B cell (primary cell): ENCODE measurements at regions not wholly inside any gene's neighbourhood (a gene's known extent, or its start where the extent isn't known, plus 50 kb on each side); places are given as distances from the start of the nearest gene placed in this dataset.

Source experiments
- ATAC-seq: fragments of 200-7000 bp; cut with Tn5 transposase; one replicate; pipeline ENCODE4 v1.10.0; 2021; ENCODE audit warnings: low read depth, mild to moderate bottlenecking, moderate number of reproducible peaks, moderate library complexity
- CTCF ChIA-PET: fragments of 350-600 bp; sonication (Branson Sonifier 250); formaldehyde crosslinking; loops from one replicate; lab custom pipeline; 2021; ENCODE audit warnings: antibody characterized with exemption, inconsistent platforms; lab: Charles Lee
- POLR2A ChIA-PET: fragments of 350-600 bp; sonication (Branson Sonifier 250); formaldehyde crosslinking; loops from one replicate; lab custom pipeline; 2021; ENCODE audit warnings: antibody characterized with exemption; lab: Charles Lee
- DNase-seq: peaks from one replicate; pipeline ENCODE4 v3.0.0; 2013
- H2AFZ ChIP-seq: 2 replicates; pipeline ENCODE4 v1.6.1; 2012; ENCODE audit warnings: mild to moderate bottlenecking, low read depth, low read length; ENCODE audit not compliant: insufficient read depth, poor library complexity, severe bottlenecking
- H3K27ac ChIP-seq, 2 donors: 1 replicate in 1 of 2; 2 replicates in 1 of 2; pipeline ENCODE4 v1.5.1; 2012 to 2013; ENCODE audit warnings: low read length in 2 of 2, mild to moderate bottlenecking in 2 of 2, moderate library complexity in 1 of 2
- H3K27me3 ChIP-seq, 4 experiments: fragments of 200-600 bp in 1 of 4; sonication (generic) in 1 of 4; replicated peaks in 1 of 4; 1 replicate in 2 of 4; 2 replicates in 2 of 4; pipeline versions ENCODE4 v1.6.1 to v1.7.0; 2013 to 2016; ENCODE audit warnings: low read length in 3 of 4, mild to moderate bottlenecking in 2 of 4, mixed read lengths in 1 of 4, moderate library complexity in 1 of 4; ENCODE audit not compliant: insufficient read depth in 4 of 4, control insufficient read depth in 3 of 4; ENCODE audit errors: control extremely low read depth in 1 of 4
- H3K36me3 ChIP-seq, 2 experiments: replicated peaks in 1 of 2; 1 replicate in 1 of 2; 2 replicates in 1 of 2; pipeline versions ENCODE4 v1.6.1 to v1.7.1; 2013; ENCODE audit warnings: low read length in 1 of 2; ENCODE audit not compliant: insufficient read depth in 2 of 2, control insufficient read depth in 1 of 2; ENCODE audit errors: control extremely low read depth in 1 of 2, extremely low read depth in 1 of 2
- H3K4me1 ChIP-seq, 2 donors: fragments of 200-600 bp in 1 of 2; sonication (generic) in 1 of 2; 1 replicate in 1 of 2; 2 replicates in 1 of 2; pipeline versions ENCODE4 v1.5.1 to v1.6.1; 2013 to 2017; ENCODE audit warnings: low read length in 2 of 2; ENCODE audit not compliant: control insufficient read depth in 2 of 2, insufficient read depth in 2 of 2
- H3K4me2 ChIP-seq: replicated peaks from 2 replicates; pipeline ENCODE3; 2012; ENCODE audit warnings: mild to moderate bottlenecking, low read depth, low read length; ENCODE audit not compliant: poor library complexity, severe bottlenecking
- H3K4me3 ChIP-seq, 5 experiments: fragments of 200-600 bp in 1 of 5; sonication (generic) in 1 of 5; 1 replicate in 3 of 5; 2 replicates in 2 of 5; pipeline versions ENCODE4 v1.5.1 to v1.7.0; 2011 to 2016; ENCODE audit warnings: low read length in 4 of 5, mild to moderate bottlenecking in 4 of 5, low read depth in 2 of 5, control low read depth in 1 of 5, moderate library complexity in 1 of 5; ENCODE audit not compliant: insufficient read depth in 1 of 5; ENCODE audit errors: control extremely low read depth in 1 of 5, extremely low read depth in 1 of 5
- H3K79me2 ChIP-seq: fragments of 200-600 bp; sonication (generic); one replicate; pipeline ENCODE4 v1.6.0; 2016; ENCODE audit warnings: low read length; ENCODE audit not compliant: control insufficient read depth, insufficient read depth
- H3K9ac ChIP-seq: fragments of 200-600 bp; sonication (generic); 2 replicates; pipeline ENCODE4 v1.6.1; 2017; ENCODE audit warnings: mild to moderate bottlenecking, low read length, moderate library complexity
- H3K9me3 ChIP-seq, 3 donors: one replicate each; pipeline versions ENCODE4 v1.6.1 to v1.7.1; 2013; ENCODE audit warnings: low read length in 2 of 3; ENCODE audit not compliant: control insufficient read depth in 2 of 3, insufficient read depth in 1 of 3; ENCODE audit errors: control extremely low read depth in 1 of 3
- H4K20me1 ChIP-seq: 2 replicates; pipeline ENCODE4 v1.6.0; 2012; ENCODE audit warnings: mild to moderate bottlenecking, low read length; ENCODE audit not compliant: insufficient read depth, control insufficient read depth, poor library complexity, severe bottlenecking
- H3K27ac Mint-ChIP-seq: one replicate; pipeline ENCODE4 v1.8.0; 2021; ENCODE audit warnings: mixed read lengths
- H3K27me3 Mint-ChIP-seq: one replicate; pipeline ENCODE4 v1.8.0; 2021; ENCODE audit warnings: mixed read lengths
- H3K4me1 Mint-ChIP-seq: one replicate; pipeline ENCODE4 v1.8.0; 2021; ENCODE audit warnings: mixed read lengths
- H3K4me3 Mint-ChIP-seq: one replicate; pipeline ENCODE4 v1.8.0; 2021; ENCODE audit warnings: mixed read lengths
- H3K9me3 Mint-ChIP-seq: one replicate; pipeline ENCODE4 v1.8.0; 2022; ENCODE audit warnings: mixed read lengths; ENCODE audit not compliant: insufficient read depth
- EZH2 ChIP-seq: IDR thresholded peaks from 2 replicates; pipeline ENCODE4 v1.6.1; 2012; ENCODE audit warnings: borderline replicate concordance, low read depth, mild to moderate bottlenecking, moderate library complexity, low read length; ENCODE audit not compliant: insufficient read depth, poor library complexity, severe bottlenecking
- WGBS: methylation state at CpG from one replicate; pipeline ENCODE4 v1.1.5; 2013; ENCODE audit warnings: missing lambda C conversion rate; ENCODE audit not compliant: insufficient coverage; 5-methylcytosine and 5-hydroxymethylcytosine counted together
- intact Hi-C: fragments of 100-400 bp; cut with micrococcal nuclease; formaldehyde crosslinking; loops from one replicate; pipeline ENCODE4 v1.10.0; 2022
- TF ChIP-seq, protein P1 (sequence below): fragments of 200-600 bp; IDR thresholded peaks from one replicate; pipeline ENCODE4 v1.8.0; 2022; ENCODE audit warnings: antibody characterized with exemption, mild to moderate bottlenecking

DNA sequence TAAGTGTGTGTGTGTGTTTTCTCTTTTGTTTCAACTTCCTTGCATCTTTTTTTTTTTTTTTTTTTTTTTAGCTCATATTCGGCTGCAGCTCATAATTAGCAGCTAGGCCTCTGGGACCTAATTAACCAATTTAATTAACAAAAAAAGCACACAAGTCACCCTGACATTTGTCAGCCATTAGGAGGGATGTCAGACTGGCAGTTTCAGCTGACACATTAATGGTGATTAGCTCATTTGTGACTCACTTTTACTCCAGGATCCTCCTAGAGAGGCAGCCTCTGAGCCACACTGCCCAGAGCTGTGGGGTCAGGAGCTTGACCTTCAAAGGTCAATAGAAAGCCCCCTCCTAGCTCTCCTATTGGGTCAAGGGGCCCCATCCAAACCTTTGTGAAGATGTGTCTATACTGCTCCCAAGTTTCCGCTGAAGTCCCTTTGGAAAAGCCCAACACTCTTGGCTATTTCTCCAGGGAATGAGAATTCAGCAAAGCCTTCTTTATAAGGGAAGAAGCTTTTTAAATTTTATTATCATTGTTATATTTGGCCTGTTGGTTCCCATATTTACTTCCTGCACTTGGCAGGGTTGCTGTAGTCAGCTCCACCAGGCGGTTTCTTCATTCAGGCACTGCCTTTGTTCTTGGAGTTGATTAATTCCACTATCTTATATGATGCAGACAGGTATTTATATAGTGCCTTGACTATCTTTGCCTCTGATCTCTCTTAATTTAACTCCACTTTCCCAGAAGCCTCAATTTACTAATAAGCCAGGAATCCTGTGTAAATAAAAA is 109.5 kb upstream of the HABP2 start:
- Histone ChIP-seq H3K4me2 (no peak overlapping the region), H4K20me1 (no peaks in the 10 kb centered on the region), H3K4me3 (no peak overlapping the region), H3K36me3 (no peaks in the 10 kb centered on the region), H3K79me2 (no peaks in the 10 kb centered on the region), H3K9ac (no peak overlapping the region), H3K4me1 (no peaks in the 10 kb centered on the region), H2AFZ (no peak overlapping the region), H3K27me3 (no peaks in the 10 kb centered on the region), H3K27ac (no peak overlapping the region), H3K9me3 (no peaks in the 10 kb centered on the region)
- whole genome bisulfite sequencing, result no CpG with 5 or more reads among the region's 3 CpGs
- CTCF ChIA-PET, result no interaction called here
- Mint-ChIP-seq H3K27ac (no peak overlapping the region), H3K27me3 (peaks cover 8% of the 10 kb centered on the region), H3K4me1 (no peaks in the 10 kb centered on the region), H3K4me3 (no peak overlapping the region), H3K9me3 (no peaks in the 10 kb centered on the region)
- POLR2A ChIA-PET, result no interaction called here
- DNase-seq, result no peak
- no peak for TF ChIP-seq EZH2
- TF ChIP-seq, protein P1, sequence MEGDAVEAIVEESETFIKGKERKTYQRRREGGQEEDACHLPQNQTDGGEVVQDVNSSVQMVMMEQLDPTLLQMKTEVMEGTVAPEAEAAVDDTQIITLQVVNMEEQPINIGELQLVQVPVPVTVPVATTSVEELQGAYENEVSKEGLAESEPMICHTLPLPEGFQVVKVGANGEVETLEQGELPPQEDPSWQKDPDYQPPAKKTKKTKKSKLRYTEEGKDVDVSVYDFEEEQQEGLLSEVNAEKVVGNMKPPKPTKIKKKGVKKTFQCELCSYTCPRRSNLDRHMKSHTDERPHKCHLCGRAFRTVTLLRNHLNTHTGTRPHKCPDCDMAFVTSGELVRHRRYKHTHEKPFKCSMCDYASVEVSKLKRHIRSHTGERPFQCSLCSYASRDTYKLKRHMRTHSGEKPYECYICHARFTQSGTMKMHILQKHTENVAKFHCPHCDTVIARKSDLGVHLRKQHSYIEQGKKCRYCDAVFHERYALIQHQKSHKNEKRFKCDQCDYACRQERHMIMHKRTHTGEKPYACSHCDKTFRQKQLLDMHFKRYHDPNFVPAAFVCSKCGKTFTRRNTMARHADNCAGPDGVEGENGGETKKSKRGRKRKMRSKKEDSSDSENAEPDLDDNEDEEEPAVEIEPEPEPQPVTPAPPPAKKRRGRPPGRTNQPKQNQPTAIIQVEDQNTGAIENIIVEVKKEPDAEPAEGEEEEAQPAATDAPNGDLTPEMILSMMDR, result no peak
- intact Hi-C loops, result no loop called here
- no peak for ATAC-seq

DNA sequence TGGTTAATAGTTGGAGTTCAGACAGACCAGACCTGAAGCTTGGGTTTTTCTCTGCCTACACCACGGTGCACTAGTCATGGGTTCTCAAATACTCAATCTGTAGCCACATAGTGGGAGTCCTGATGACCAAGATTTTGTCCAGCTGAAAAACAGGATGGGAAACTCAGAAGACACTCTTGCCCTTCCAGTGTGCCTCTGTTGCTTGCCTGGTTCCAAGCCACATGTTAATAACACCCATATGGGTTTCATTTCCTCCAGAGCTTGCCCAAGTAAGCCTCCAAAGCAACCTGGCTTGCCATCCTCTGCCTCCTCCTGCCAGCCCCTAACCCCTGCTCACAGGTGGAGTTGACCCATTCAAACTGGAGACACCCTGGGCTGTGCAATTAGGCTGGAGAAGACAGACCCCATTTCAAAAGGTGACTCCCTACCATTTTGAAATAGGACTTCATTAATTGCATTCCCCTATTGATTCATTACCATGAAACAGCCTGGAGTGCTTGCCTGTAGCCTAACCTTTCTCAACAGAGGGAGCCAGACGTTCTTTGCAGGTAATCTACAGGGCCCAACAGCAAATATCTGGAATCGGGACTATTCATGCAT is 108.0 kb upstream of the HABP2 start:
- Mint-ChIP-seq H3K27me3 (peaks cover 14% of the 10 kb centered on the region), H3K4me3 (no peak overlapping the region), H3K9me3 (no peaks in the 10 kb centered on the region), H3K27ac (no peak overlapping the region), H3K4me1 (no peaks in the 10 kb centered on the region)
- no peak overlapping the region for H3K4me2 ChIP-seq
- ChIA-PET POLR2A (no interaction called here), CTCF (no interaction called here)
- no peaks in the 10 kb centered on the region for H3K79me2 ChIP-seq
- no peak overlapping the region for H3K27ac ChIP-seq
- H3K4me1 ChIP-seq, result no peaks in the 10 kb centered on the region
- no peaks in the 10 kb centered on the region for H3K36me3 ChIP-seq
- H3K9ac ChIP-seq, result no peak overlapping the region
- no peak for DNase-seq
- intact Hi-C loops, result no loop called here
- no peaks in the 10 kb centered on the region for H4K20me1 ChIP-seq
- no peak overlapping the region for H3K4me3 ChIP-seq
- no peak overlapping the region for H2AFZ ChIP-seq
- TF ChIP-seq, protein P1, result no peak
- no peak for TF ChIP-seq EZH2
- no peaks in the 10 kb centered on the region for H3K9me3 ChIP-seq
- no peak for ATAC-seq
- WGBS, result 78% methylated on average over 3 of the region's 3 CpGs
- no peaks in the 10 kb centered on the region for H3K27me3 ChIP-seq
